ENCODE measurements at regions not wholly inside any gene's neighbourhood (a gene's known extent, or its start where the extent isn't known, plus 50 kb on each side); places are given as distances from the start of the nearest gene placed in this dataset.

- no peak for TF ChIP-seq CTCF (IDR thresholded peaks at IDR 0.05; ENCODE audit: low read length)
- no peak for TF ChIP-seq EZH2 (IDR thresholded peaks at IDR 0.05; ENCODE audit: borderline replicate concordance, low read length)
Measured at GRCh38 chr11:134478176-134478575, 66.1 kb upstream of the B3GAT1 start.

All from OCI-LY1 (cell line).